AG04450 (cell line): ENCODE measurements at regions not wholly inside any gene's neighbourhood (a gene's known extent, or its start where the extent isn't known, plus 50 kb on each side); places are given as distances from the start of the nearest gene placed in this dataset.

Experiments used
- CTCF ChIA-PET: fragments of 300-600, 350-600 bp; formaldehyde crosslinking; extraction: SDS; loops from one replicate; lab custom pipeline; 2022; ENCODE audit warnings: antibody characterized with exemption, inconsistent platforms; lab: Charles Lee
- POLR2A ChIA-PET: fragments of 350-600 bp; formaldehyde crosslinking; extraction: SDS; loops from one replicate; lab custom pipeline; 2021; ENCODE audit warnings: antibody characterized with exemption, inconsistent platforms; lab: Yijun Ruan, JAX
- DNase-seq: peaks from one replicate; pipeline ENCODE4 v3.0.0-alpha.2; 2011; ENCODE audit warnings: low read depth, low spot score
- H3K27ac ChIP-seq: one replicate; pipeline ENCODE4 v1.5.1; 2012; ENCODE audit warnings: low read depth, low read length, control low read depth
- H3K27me3 ChIP-seq: one replicate; pipeline ENCODE4 v1.6.0; 2012; ENCODE audit warnings: low read length; ENCODE audit not compliant: control insufficient read depth, insufficient read depth
- H3K4me3 ChIP-seq: 2 replicates; pipeline ENCODE4 v1.5.1; 2011; ENCODE audit warnings: mild to moderate bottlenecking, low read depth, low read length, control low read depth
- H3K9me3 ChIP-seq: 2 replicates; pipeline ENCODE4 v1.5.1; 2012; ENCODE audit warnings: low read length; ENCODE audit not compliant: control insufficient read depth, insufficient read depth
- TF ChIP-seq, protein P1 (sequence below): IDR thresholded peaks from 2 replicates; pipeline ENCODE4 v1.5.1; 2011; ENCODE audit warnings: low read depth, low read length, control low read depth, inconsistent platforms

DNA sequence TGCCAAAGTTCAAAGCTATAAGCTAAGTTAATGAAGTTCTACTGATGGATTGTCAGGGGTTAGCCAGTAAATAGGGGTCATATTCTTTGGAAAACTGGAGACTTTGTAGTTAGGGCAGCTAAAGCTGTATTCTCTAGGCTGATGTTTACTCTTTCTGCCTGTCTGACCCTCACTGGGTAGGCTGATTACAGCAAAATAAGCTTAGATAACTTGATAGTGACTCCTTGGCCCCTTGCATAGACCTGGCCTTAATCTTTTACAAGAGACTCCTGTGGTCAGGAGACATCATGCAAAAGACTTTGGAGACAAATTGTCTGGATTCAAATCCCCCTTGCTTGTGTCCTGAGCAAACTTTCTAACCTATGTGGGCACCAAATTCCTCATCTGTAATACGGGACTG, 314.4 kb upstream of the MSX2 start:
- no peak for DNase-seq
- Histone ChIP-seq H3K4me3 (no peak overlapping the region), H3K27me3 (peaks cover under 1% of the 10 kb centered on the region), H3K9me3 (no peaks in the 10 kb centered on the region), H3K27ac (no peak overlapping the region)
- CTCF ChIA-PET, result interaction anchor here (0.6 to 3.3 kb wide), 8 partner anchors 9 to 384 kb away, joined by 3 to 27 read pairs (median 3); no protein-coding TSS in a partner anchor
- TF ChIP-seq, protein P1, sequence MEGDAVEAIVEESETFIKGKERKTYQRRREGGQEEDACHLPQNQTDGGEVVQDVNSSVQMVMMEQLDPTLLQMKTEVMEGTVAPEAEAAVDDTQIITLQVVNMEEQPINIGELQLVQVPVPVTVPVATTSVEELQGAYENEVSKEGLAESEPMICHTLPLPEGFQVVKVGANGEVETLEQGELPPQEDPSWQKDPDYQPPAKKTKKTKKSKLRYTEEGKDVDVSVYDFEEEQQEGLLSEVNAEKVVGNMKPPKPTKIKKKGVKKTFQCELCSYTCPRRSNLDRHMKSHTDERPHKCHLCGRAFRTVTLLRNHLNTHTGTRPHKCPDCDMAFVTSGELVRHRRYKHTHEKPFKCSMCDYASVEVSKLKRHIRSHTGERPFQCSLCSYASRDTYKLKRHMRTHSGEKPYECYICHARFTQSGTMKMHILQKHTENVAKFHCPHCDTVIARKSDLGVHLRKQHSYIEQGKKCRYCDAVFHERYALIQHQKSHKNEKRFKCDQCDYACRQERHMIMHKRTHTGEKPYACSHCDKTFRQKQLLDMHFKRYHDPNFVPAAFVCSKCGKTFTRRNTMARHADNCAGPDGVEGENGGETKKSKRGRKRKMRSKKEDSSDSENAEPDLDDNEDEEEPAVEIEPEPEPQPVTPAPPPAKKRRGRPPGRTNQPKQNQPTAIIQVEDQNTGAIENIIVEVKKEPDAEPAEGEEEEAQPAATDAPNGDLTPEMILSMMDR, result no peak
- POLR2A ChIA-PET, result no interaction called here

DNA sequence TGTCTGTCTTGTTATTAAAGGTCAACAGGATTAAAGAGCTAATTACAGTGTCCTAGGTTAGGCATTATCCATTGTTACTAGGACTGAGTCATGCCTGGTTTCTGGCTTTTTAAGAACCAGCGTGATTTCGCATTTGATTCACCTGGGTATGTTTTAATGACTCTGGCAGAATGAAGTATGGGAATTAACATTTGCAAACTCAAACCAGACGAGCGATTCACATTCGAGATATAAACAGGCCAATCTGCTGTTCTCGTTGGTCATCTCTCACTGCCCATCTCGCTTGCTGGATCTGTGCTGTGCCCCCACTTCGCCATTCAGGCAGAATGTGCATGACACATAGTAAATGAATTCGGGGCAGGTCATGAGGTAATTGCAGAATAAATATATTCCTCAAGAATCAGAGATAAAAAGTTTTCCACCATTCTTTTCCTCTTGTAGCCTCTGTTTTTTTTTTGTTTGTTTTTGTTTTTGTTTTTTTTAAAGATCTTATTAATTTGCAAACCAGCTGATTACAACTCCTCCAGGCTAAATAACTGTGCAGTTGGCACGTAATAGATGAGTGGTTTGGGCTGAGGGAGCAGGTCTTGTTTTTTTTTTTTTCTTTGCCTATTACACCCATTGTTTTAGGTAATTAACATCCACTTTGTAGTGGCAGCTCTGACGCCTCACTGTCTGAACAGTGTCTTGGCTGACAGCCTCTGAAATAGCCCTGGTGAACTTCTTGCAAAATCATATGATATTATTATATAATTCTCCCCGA, 313.5 kb upstream of the MSX2 start:
- no peak overlapping the region for H3K27ac ChIP-seq
- POLR2A ChIA-PET, result no interaction called here

DNA sequence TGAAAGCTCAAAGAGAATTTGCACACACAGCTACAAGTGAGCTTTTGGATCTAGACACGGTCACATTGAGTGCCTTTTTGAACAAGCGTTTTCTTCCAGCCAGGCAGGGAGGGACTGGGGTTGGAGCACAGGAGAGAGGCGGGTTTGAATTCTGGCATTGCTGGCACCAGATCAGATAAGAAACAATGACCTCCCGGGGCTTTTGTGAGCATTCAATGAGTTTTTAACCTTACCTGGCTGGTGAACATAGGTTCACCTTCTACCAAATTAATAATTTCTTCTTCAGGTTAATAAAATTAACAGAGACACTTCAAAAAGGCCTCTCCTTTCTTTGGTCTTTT, 312.9 kb upstream of the MSX2 start:
- no peak for DNase-seq
- ChIA-PET CTCF (interaction anchor here (0.6 to 3.4 kb wide), 4 partner anchors 8 to 382 kb away, joined by 4 to 27 read pairs (median 10); no protein-coding TSS in a partner anchor), POLR2A (no interaction called here)
- no peak overlapping the region for H3K27ac ChIP-seq
- H3K9me3 ChIP-seq, result no peaks in the 10 kb centered on the region
- no peak overlapping the region for H3K4me3 ChIP-seq
- no peaks in the 10 kb centered on the region for H3K27me3 ChIP-seq
- TF ChIP-seq, protein P1, result no peak

More for the DNA sequence above, 313.5 kb upstream of the MSX2 start:
- Histone ChIP-seq H3K9me3 (no peaks in the 10 kb centered on the region), H3K27me3 (no peaks in the 10 kb centered on the region), H3K4me3 (no peak overlapping the region)
- TF ChIP-seq, protein P1, result no peak
- no peak for DNase-seq
- CTCF ChIA-PET, result interaction anchor here (0.6 to 3.4 kb wide), 10 partner anchors 8 to 383 kb away, joined by 3 to 27 read pairs (median 5); no protein-coding TSS in a partner anchor

DNA sequence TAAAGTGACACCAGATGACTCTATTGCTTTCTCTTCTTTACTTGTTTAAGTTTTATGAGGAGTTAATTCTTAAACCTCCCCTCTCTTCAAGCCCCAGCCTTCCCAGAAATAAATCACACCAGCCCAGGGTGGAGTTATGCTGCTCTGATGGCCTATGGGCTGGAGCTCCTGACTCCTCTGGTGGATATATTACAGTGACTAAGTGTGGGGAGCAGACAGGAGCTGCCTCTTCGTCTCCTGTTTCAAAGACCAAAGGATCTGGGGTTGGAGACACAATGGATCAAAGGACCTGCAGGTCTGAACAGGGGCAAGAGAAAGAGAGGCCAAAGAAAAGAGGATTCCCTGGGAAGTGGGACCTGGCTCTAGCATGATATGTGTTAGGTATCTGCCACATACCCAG, 312.0 kb upstream of the MSX2 start:
- Histone ChIP-seq H3K27ac (no peak overlapping the region), H3K9me3 (no peaks in the 10 kb centered on the region), H3K4me3 (no peak overlapping the region), H3K27me3 (no peaks in the 10 kb centered on the region)
- CTCF ChIA-PET, result interaction anchor here (0.7 to 3.4 kb wide), 4 partner anchors 101 to 382 kb away, joined by 3 to 13 read pairs (median 7); no protein-coding TSS in a partner anchor
- POLR2A ChIA-PET, result no interaction called here
- DNase-seq, result no peak
- TF ChIP-seq, protein P1, result no peak

DNA sequence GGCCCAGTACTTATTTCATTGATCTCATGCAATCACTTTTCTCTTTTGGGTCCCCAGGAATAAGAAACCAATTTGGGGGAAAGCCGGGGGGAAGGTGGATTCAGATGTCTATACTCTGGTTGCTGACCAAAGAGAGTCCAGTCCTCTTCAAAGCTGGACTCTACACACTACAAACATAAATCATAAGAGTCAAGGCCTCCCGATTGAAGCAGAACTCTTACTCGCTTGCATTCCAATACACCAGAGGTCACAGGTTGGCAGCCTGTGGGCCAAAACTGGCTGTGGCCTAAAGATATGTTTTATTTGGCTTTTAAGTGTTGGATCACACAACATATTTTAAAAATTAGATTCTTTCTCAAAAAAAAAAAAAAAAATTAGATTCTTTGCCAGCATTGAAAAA, 311.4 kb upstream of the MSX2 start:
- DNase-seq, result no peak
- CTCF ChIA-PET, result interaction anchor here (0.7 to 3.4 kb wide), 7 partner anchors 11 to 381 kb away, joined by 3 to 13 read pairs (median 4); no protein-coding TSS in a partner anchor
- POLR2A ChIA-PET, result no interaction called here
- H3K9me3 ChIP-seq, result no peaks in the 10 kb centered on the region
- TF ChIP-seq, protein P1, result no peak
- no peaks in the 10 kb centered on the region for H3K27me3 ChIP-seq
- no peak overlapping the region for H3K27ac ChIP-seq
- no peak overlapping the region for H3K4me3 ChIP-seq
